RPMI8226 (cell line): ENCODE measurements at regions not wholly inside any gene's neighbourhood (a gene's known extent, or its start where the extent isn't known, plus 50 kb on each side); places are given as distances from the start of the nearest gene placed in this dataset.
"Not testable (repeated sequence)": the region's sequence is repeated elsewhere in the genome, so short reads cannot be mapped to it uniquely, and the experiment has no call there.

ENCODE experiments used
- DNase-seq: peaks from one replicate; pipeline ENCODE4 v3.0.0-alpha.2; 2015

GRCh38 chr9:96061293-96061987 is 185.9 kb downstream of the ERCC6L2 start:
- no peak for DNase-seq

- no peak for DNase-seq
Observed at GRCh38 chr9:96058218-96058617, 182.7 kb downstream of the ERCC6L2 start.

GRCh38 chr9:96057155-96057554 is 181.7 kb downstream of the ERCC6L2 start:
- DNase-seq = no peak

- no peak for DNase-seq
Observed at GRCh38 chr9:96056226-96056625, 180.7 kb downstream of the ERCC6L2 start.

GRCh38 chr9:96054248-96054647 is 178.8 kb downstream of the ERCC6L2 start:
- DNase-seq = not testable (repeated sequence)

GRCh38 chr9:96052686-96053085 is 177.2 kb downstream of the ERCC6L2 start:
- DNase-seq = no peak

GRCh38 chr9:96051423-96051822 is 175.9 kb downstream of the ERCC6L2 start:
- no peak for DNase-seq

GRCh38 chr9:96050861-96051155 is 175.3 kb downstream of the ERCC6L2 start:
- DNase-seq = no peak

GRCh38 chr9:96050048-96050860 is 174.8 kb downstream of the ERCC6L2 start:
- no peak for DNase-seq

GRCh38 chr9:96048956-96049831 is 173.7 kb downstream of the ERCC6L2 start:
- no peak for DNase-seq

- no peak for DNase-seq
Observed at GRCh38 chr9:96048104-96048955, 172.8 kb downstream of the ERCC6L2 start.

- no peak for DNase-seq
Observed at GRCh38 chr9:96047741-96048103, 172.2 kb downstream of the ERCC6L2 start.

- no peak for DNase-seq
Observed at GRCh38 chr9:96047116-96047639, 171.7 kb downstream of the ERCC6L2 start.

- DNase-seq = no peak
Observed at GRCh38 chr9:96045811-96046210, 170.3 kb downstream of the ERCC6L2 start.

GRCh38 chr9:96044401-96044800 is 168.9 kb downstream of the ERCC6L2 start:
- no peak for DNase-seq

- no peak for DNase-seq
Observed at GRCh38 chr9:96040591-96041461, 165.3 kb downstream of the ERCC6L2 start.

- DNase-seq = no peak
Observed at GRCh38 chr9:96038914-96039313, 163.4 kb downstream of the ERCC6L2 start.

GRCh38 chr9:96038271-96038670 is 162.8 kb downstream of the ERCC6L2 start:
- DNase-seq = no peak

- DNase-seq = no peak
Observed at GRCh38 chr9:96034553-96035122, 159.1 kb downstream of the ERCC6L2 start.

GRCh38 chr9:96033896-96034295 is 158.4 kb downstream of the ERCC6L2 start:
- no peak for DNase-seq

GRCh38 chr9:96031916-96032534 is 156.5 kb downstream of the ERCC6L2 start:
- no peak for DNase-seq
